Fibroblast of lung (primary cell): ENCODE measurements at regions not wholly inside any gene's neighbourhood (a gene's known extent, or its start where the extent isn't known, plus 50 kb on each side); places are given as distances from the start of the nearest gene placed in this dataset.

Source experiments
- DNase-seq, 2 donors: peaks; one replicate each; pipeline versions ENCODE4 v3.0.0 to v3.0.0-alpha.2; 2010; ENCODE audit warnings: low read depth in 2 of 2
- H2AFZ ChIP-seq: 2 replicates; pipeline ENCODE4 v1.5.1; 2012; ENCODE audit warnings: low read length, control low read depth, inconsistent platforms
- H3K27ac ChIP-seq: 2 replicates; pipeline ENCODE4 v1.5.1; 2011; ENCODE audit warnings: low read length, control low read depth; ENCODE audit not compliant: insufficient read depth
- H3K27me3 ChIP-seq: 2 replicates; pipeline ENCODE4 v1.5.1; 2011; ENCODE audit warnings: mild to moderate bottlenecking, low read length; ENCODE audit not compliant: control insufficient read depth, insufficient read depth
- H3K36me3 ChIP-seq: 2 replicates; pipeline ENCODE4 v1.5.1; 2011; ENCODE audit warnings: low read length; ENCODE audit not compliant: control insufficient read depth, insufficient read depth
- H3K4me1 ChIP-seq: 2 replicates; pipeline ENCODE4 v1.5.1; 2011; ENCODE audit warnings: low read length; ENCODE audit not compliant: control insufficient read depth, insufficient read depth; ENCODE audit errors: extremely low read depth
- H3K4me2 ChIP-seq: 2 replicates; pipeline ENCODE4 v1.5.1; 2011; ENCODE audit warnings: low read length, control low read depth; ENCODE audit not compliant: insufficient read depth; ENCODE audit errors: extremely low read depth
- H3K4me3 ChIP-seq, 4 experiments: fragments of 200-600 bp in 1 of 4; sonication (generic) in 1 of 4; replicated peaks in 1 of 4; 2 replicates each; pipeline ENCODE4 v1.5.1; 2011 to 2016; ENCODE audit warnings: low read length in 4 of 4, low read depth in 3 of 4, mild to moderate bottlenecking in 3 of 4, control low read depth in 2 of 4, inconsistent platforms in 1 of 4, mixed read lengths in 1 of 4; ENCODE audit not compliant: insufficient read depth in 1 of 4; ENCODE audit errors: control extremely low read depth in 1 of 4
- H3K79me2 ChIP-seq: 2 replicates; pipeline ENCODE4 v1.5.1; 2012; ENCODE audit warnings: mild to moderate bottlenecking, low read length, inconsistent platforms; ENCODE audit not compliant: control insufficient read depth, insufficient read depth
- H3K9ac ChIP-seq: 2 replicates; pipeline ENCODE4 v1.5.1; 2011; ENCODE audit warnings: mild to moderate bottlenecking, low read length, control low read depth; ENCODE audit not compliant: insufficient read depth
- H3K9me3 ChIP-seq: 2 replicates; pipeline ENCODE4 v1.5.1; 2012; ENCODE audit warnings: low read depth, low read length; ENCODE audit not compliant: control insufficient read depth, insufficient read depth
- H4K20me1 ChIP-seq: 2 replicates; pipeline ENCODE4 v1.5.1; 2011; ENCODE audit warnings: low read length; ENCODE audit not compliant: control insufficient read depth, insufficient read depth; ENCODE audit errors: extremely low read depth
- EZH2 ChIP-seq: IDR thresholded peaks from 2 replicates; pipeline ENCODE4 v1.5.1; 2012; ENCODE audit warnings: low read length, control low read depth, mild to moderate bottlenecking; ENCODE audit errors: missing control alignments
- TF ChIP-seq, protein P1 (sequence below), 2 donors: IDR thresholded peaks in 1 of 2; conservative IDR thresholded peaks in 1 of 2; 1 replicate in 1 of 2; 2 replicates in 1 of 2; pipeline ENCODE4 v1.5.1; 2011 to 2012; ENCODE audit warnings: low read length in 2 of 2, control low read depth in 1 of 2, inconsistent platforms in 1 of 2, low read depth in 1 of 2, mild to moderate bottlenecking in 1 of 2

DNA sequence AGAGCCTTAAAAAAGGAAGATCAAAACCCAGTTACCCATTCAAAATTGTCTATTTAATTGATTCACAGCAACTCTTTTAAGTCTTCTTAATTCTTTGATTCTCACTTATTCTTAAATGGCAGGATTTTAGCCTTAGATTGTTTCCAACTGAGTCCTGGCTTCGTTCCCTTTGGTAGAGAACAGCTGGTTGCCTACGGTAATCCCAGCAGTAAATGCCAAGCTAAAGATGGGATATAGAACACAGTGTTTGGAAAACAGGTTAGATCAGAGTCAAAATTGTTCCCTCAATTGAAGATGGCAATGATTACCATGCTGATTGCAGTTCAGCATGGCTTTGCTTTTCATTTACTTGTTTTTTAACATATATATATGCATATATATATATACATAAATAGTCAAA lies 300.9 kb downstream of the PYDC2 start:
- Histone ChIP-seq H3K27me3 (no peaks in the 10 kb centered on the region), H3K4me3 (no peak overlapping the region), H3K9ac (no peak overlapping the region), H2AFZ (no peak overlapping the region), H3K36me3 (no peaks in the 10 kb centered on the region), H3K79me2 (no peaks in the 10 kb centered on the region), H3K4me1 (no peaks in the 10 kb centered on the region), H3K9me3 (no peaks in the 10 kb centered on the region), H3K4me2 (no peak overlapping the region), H4K20me1 (no peaks in the 10 kb centered on the region), H3K27ac (no peak overlapping the region)
- DNase-seq = peak in 1 of 2 donors; percentile 40
- TF ChIP-seq, protein P1, sequence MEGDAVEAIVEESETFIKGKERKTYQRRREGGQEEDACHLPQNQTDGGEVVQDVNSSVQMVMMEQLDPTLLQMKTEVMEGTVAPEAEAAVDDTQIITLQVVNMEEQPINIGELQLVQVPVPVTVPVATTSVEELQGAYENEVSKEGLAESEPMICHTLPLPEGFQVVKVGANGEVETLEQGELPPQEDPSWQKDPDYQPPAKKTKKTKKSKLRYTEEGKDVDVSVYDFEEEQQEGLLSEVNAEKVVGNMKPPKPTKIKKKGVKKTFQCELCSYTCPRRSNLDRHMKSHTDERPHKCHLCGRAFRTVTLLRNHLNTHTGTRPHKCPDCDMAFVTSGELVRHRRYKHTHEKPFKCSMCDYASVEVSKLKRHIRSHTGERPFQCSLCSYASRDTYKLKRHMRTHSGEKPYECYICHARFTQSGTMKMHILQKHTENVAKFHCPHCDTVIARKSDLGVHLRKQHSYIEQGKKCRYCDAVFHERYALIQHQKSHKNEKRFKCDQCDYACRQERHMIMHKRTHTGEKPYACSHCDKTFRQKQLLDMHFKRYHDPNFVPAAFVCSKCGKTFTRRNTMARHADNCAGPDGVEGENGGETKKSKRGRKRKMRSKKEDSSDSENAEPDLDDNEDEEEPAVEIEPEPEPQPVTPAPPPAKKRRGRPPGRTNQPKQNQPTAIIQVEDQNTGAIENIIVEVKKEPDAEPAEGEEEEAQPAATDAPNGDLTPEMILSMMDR (conservative IDR thresholded peaks at IDR 0.05 in 1 of 2, IDR thresholded peaks at IDR 0.05 in 1 of 2; ENCODE audit: low read depth in 1 of 2, low read length in 2 of 2) = no peak
- no peak for TF ChIP-seq EZH2

DNA sequence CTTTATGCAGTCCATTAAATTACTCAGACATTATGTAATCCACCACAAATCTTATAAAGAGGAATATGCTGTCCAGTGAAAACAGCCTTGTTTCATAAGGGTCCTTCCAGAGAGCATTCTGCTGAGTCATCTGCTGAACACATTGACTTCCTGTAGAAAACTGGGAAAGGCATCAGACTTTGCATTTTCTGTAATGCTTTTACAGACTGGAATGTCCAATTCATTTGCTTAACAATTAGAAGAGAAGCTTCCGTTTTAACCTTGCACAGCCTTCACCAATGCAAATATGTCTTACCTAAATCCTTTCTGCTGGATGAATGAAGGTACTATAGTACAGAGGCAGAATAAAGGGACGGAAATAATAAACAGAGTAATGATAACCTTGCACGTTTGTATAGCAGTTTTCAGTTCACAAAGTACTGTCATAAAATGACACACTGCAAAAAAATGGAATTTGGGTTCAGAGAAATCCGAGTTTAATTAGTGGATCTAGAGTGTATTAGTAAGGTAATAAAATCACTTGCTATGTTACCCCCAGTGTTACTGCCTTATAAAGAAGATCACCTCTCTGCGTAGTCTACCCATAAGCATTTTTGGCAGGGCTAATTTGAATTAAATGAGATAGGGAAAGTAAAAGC lies 301.5 kb downstream of the PYDC2 start:
- Histone ChIP-seq H3K4me2 (no peak overlapping the region), H3K27ac (no peak overlapping the region), H3K4me1 (no peaks in the 10 kb centered on the region), H3K9ac (no peak overlapping the region), H3K4me3 (no peak overlapping the region), H3K9me3 (no peaks in the 10 kb centered on the region), H3K79me2 (no peaks in the 10 kb centered on the region), H3K27me3 (no peaks in the 10 kb centered on the region), H2AFZ (no peak overlapping the region), H3K36me3 (no peaks in the 10 kb centered on the region), H4K20me1 (no peaks in the 10 kb centered on the region)
- TF ChIP-seq, protein P1 (conservative IDR thresholded peaks at IDR 0.05 in 1 of 2, IDR thresholded peaks at IDR 0.05 in 1 of 2; ENCODE audit: low read depth in 1 of 2, low read length in 2 of 2) = no peak
- no peak for TF ChIP-seq EZH2
- peak; percentile 56 to 94 for DNase-seq

DNA sequence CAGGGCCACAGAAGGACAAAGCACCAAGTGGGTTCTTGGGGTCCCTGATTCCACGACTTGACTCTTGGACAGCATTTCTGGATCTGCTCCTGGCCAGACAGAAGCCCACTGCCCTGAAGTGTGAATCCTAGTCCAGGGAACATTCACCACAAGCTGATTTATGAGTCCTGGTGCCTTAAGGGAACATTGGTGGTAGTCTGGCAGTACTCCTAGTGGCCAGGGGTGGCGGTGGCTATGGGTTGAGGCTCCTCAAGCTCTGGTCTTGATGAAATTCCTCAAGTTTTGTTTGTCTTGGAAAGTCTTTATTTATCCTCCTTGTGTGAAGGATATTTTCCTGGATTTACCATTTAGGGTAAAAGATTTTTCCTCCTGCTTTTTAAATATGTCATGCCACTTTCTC lies 307.5 kb downstream of the PYDC2 start:
- no peaks in the 10 kb centered on the region for H3K79me2 ChIP-seq
- TF ChIP-seq, protein P1 (conservative IDR thresholded peaks at IDR 0.05 in 1 of 2, IDR thresholded peaks at IDR 0.05 in 1 of 2; ENCODE audit: low read depth in 1 of 2, low read length in 2 of 2) = no peak
- TF ChIP-seq EZH2 = no peak
- H3K27ac ChIP-seq = no peak overlapping the region
- no peaks in the 10 kb centered on the region for H3K4me1 ChIP-seq
- no peak for DNase-seq
- no peaks in the 10 kb centered on the region for H3K27me3 ChIP-seq
- H3K9ac ChIP-seq = no peak overlapping the region
- no peaks in the 10 kb centered on the region for H3K36me3 ChIP-seq
- H3K4me3 ChIP-seq = no peak overlapping the region
- no peak overlapping the region for H2AFZ ChIP-seq
- H3K9me3 ChIP-seq = no peaks in the 10 kb centered on the region
- no peak overlapping the region for H3K4me2 ChIP-seq
- no peaks in the 10 kb centered on the region for H4K20me1 ChIP-seq
